Mesenchymal stem cell (in vitro differentiated cells and primary cell): ENCODE measurements at regions not wholly inside any gene's neighbourhood (a gene's known extent, or its start where the extent isn't known, plus 50 kb on each side); places are given as distances from the start of the nearest gene placed in this dataset.

Experiments
- DNase-seq: peaks from one replicate; pipeline ENCODE4 v3.0.0-alpha.2; 2013
- H2AFZ ChIP-seq: one replicate; pipeline ENCODE4 v1.6.1; 2013; ENCODE audit warnings: low read depth, mild to moderate bottlenecking, control low read depth, inconsistent platforms, low read length, moderate library complexity
- H2AK5ac ChIP-seq: 2 replicates; pipeline ENCODE4 v1.6.1; 2013; ENCODE audit warnings: low read length, moderate library complexity, mild to moderate bottlenecking, inconsistent platforms; ENCODE audit not compliant: severe bottlenecking
- H2BK120ac ChIP-seq: one replicate; pipeline ENCODE4 v1.6.1; 2013; ENCODE audit warnings: low read depth, mild to moderate bottlenecking, inconsistent platforms, low read length, moderate library complexity
- H2BK12ac ChIP-seq, 2 experiments: one replicate each; pipeline ENCODE4 v1.6.1; 2013; ENCODE audit warnings: inconsistent platforms in 2 of 2, low read length in 2 of 2, mild to moderate bottlenecking in 2 of 2, moderate library complexity in 2 of 2, control low read depth in 1 of 2
- H2BK15ac ChIP-seq: one replicate; pipeline ENCODE4 v1.6.1; 2013; ENCODE audit warnings: mild to moderate bottlenecking, low read depth, inconsistent platforms; ENCODE audit not compliant: poor library complexity, severe bottlenecking
- H2BK5ac ChIP-seq: 2 replicates; pipeline ENCODE4 v1.6.1; 2013; ENCODE audit warnings: low read depth, mild to moderate bottlenecking, low read length, control low read depth, inconsistent platforms; ENCODE audit not compliant: poor library complexity, severe bottlenecking
- H3K14ac ChIP-seq, 2 experiments: one replicate each; pipeline ENCODE4 v1.6.1; 2013; ENCODE audit warnings: inconsistent platforms in 2 of 2, low read length in 2 of 2, control low read depth in 1 of 2, mild to moderate bottlenecking in 1 of 2, moderate library complexity in 1 of 2
- H3K18ac ChIP-seq, 2 experiments: one replicate each; pipeline ENCODE4 v1.6.1; 2013; ENCODE audit warnings: inconsistent platforms in 2 of 2, low read length in 2 of 2, control low read depth in 1 of 2, low read depth in 1 of 2, mild to moderate bottlenecking in 1 of 2
- H3K23ac ChIP-seq, 2 experiments: one replicate each; pipeline ENCODE4 v1.6.1; 2013; ENCODE audit warnings: inconsistent platforms in 2 of 2, low read length in 2 of 2, mild to moderate bottlenecking in 2 of 2, moderate library complexity in 2 of 2, control low read depth in 1 of 2
- H3K27ac ChIP-seq: 2 replicates; pipeline ENCODE4 v1.5.1; 2013; ENCODE audit warnings: mild to moderate bottlenecking, moderate library complexity, low read length, control low read depth, inconsistent platforms; ENCODE audit not compliant: poor library complexity, severe bottlenecking
- H3K27me3 ChIP-seq, 2 experiments: 2 replicates each; pipeline versions ENCODE4 v1.6.1 to v1.7.0; 2013; ENCODE audit warnings: low read length in 2 of 2, mild to moderate bottlenecking in 2 of 2, moderate library complexity in 2 of 2, control low read depth in 1 of 2, inconsistent platforms in 1 of 2; ENCODE audit not compliant: control insufficient read depth in 1 of 2, insufficient read depth in 1 of 2
- H3K36me3 ChIP-seq, 2 experiments: 2 replicates each; pipeline versions ENCODE4 v1.6.1 to v1.7.0; 2013; ENCODE audit warnings: low read length in 2 of 2, control low read depth in 1 of 2, inconsistent platforms in 1 of 2, low read depth in 1 of 2, mild to moderate bottlenecking in 1 of 2; ENCODE audit not compliant: insufficient read depth in 2 of 2, control insufficient read depth in 1 of 2
- H3K4ac ChIP-seq, 2 experiments: one replicate each; pipeline ENCODE4 v1.6.1; 2013; ENCODE audit warnings: inconsistent platforms in 2 of 2, low read length in 2 of 2, mild to moderate bottlenecking in 2 of 2, moderate library complexity in 2 of 2, control low read depth in 1 of 2, low read depth in 1 of 2
- H3K4me1 ChIP-seq: 2 replicates; pipeline ENCODE4 v1.6.1; 2013; ENCODE audit warnings: low read depth, low read length, control low read depth; ENCODE audit not compliant: control insufficient read depth, insufficient read depth
- H3K4me2 ChIP-seq: 2 replicates; pipeline ENCODE4 v1.6.1; 2013; ENCODE audit warnings: low read length, mild to moderate bottlenecking, inconsistent platforms; ENCODE audit not compliant: poor library complexity, severe bottlenecking
- H3K4me3 ChIP-seq, 2 experiments: 2 replicates each; pipeline versions ENCODE4 v1.5.1 to v1.7.0; 2013; ENCODE audit warnings: low read length in 2 of 2, mild to moderate bottlenecking in 2 of 2, control low read depth in 1 of 2, low read depth in 1 of 2; ENCODE audit not compliant: insufficient read depth in 1 of 2
- H3K79me1 ChIP-seq: replicated peaks from 2 replicates; pipeline ENCODE4 v1.6.1; 2013; ENCODE audit warnings: mild to moderate bottlenecking, control low read depth, low read length, inconsistent platforms; ENCODE audit not compliant: poor library complexity, severe bottlenecking
- H3K9ac ChIP-seq: 2 replicates; pipeline ENCODE4 v1.7.0; 2013; ENCODE audit warnings: mild to moderate bottlenecking, low read length, moderate library complexity
- H3K9me3 ChIP-seq: 2 replicates; pipeline ENCODE4 v1.7.0; 2013; ENCODE audit warnings: mild to moderate bottlenecking, low read length; ENCODE audit not compliant: control insufficient read depth
- H4K8ac ChIP-seq: one replicate; pipeline ENCODE4 v1.6.1; 2013; ENCODE audit warnings: inconsistent platforms, mild to moderate bottlenecking, low read length, moderate library complexity
- H4K91ac ChIP-seq: one replicate; pipeline ENCODE4 v1.6.1; 2013; ENCODE audit warnings: mild to moderate bottlenecking, low read length, inconsistent platforms
- WGBS: methylation state at CpG from one replicate; pipeline ENCODE4 v1.1.7; 2013; ENCODE audit warnings: mixed read lengths; 5-methylcytosine and 5-hydroxymethylcytosine counted together

GRCh38 chr2:40038646-40039045 is 259.6 kb upstream of the THUMPD2 start:
- H2AK5ac ChIP-seq, result no peak overlapping the region
- H4K8ac ChIP-seq, result no peak overlapping the region
- H2BK15ac ChIP-seq, result no peak overlapping the region
- no peak overlapping the region for H3K4me3 ChIP-seq
- H3K27me3 ChIP-seq, result no peaks in the 10 kb centered on the region
- no peak overlapping the region for H3K9ac ChIP-seq
- no peak overlapping the region for H3K27ac ChIP-seq
- no peaks in the 10 kb centered on the region for H3K36me3 ChIP-seq
- H2BK5ac ChIP-seq, result no peak overlapping the region
- H3K4ac ChIP-seq, result peak overlapping the region in 1 of 2 experiments; percentile 7
- H3K9me3 ChIP-seq, result peaks cover 3% of the 10 kb centered on the region
- peak; percentile 66 for DNase-seq
- no peak overlapping the region for H2BK120ac ChIP-seq
- H2BK12ac ChIP-seq, result peak overlapping the region; percentile 6 to 70
- no peak overlapping the region for H4K91ac ChIP-seq
- peak overlapping the region in 1 of 2 experiments; percentile 89 for H3K18ac ChIP-seq
- H3K23ac ChIP-seq, result no peak overlapping the region
- WGBS, result 70% methylated on average over 3 of the region's 4 CpGs
- no peak overlapping the region for H3K14ac ChIP-seq
- no peak overlapping the region for H2AFZ ChIP-seq
- peaks cover 2% of the 10 kb centered on the region for H3K4me1 ChIP-seq
- H3K4me2 ChIP-seq, result no peak overlapping the region
- no peaks in the 10 kb centered on the region for H3K79me1 ChIP-seq

GRCh38 chr2:40037303-40037702 is 258.2 kb upstream of the THUMPD2 start:
- no peak overlapping the region for H2BK120ac ChIP-seq
- H2BK5ac ChIP-seq, result no peak overlapping the region
- no peak overlapping the region for H2BK15ac ChIP-seq
- no peaks in the 10 kb centered on the region for H3K9me3 ChIP-seq
- H3K23ac ChIP-seq, result no peak overlapping the region
- no peak overlapping the region for H4K91ac ChIP-seq
- no peak overlapping the region for H3K4me2 ChIP-seq
- no peak overlapping the region for H3K4ac ChIP-seq
- no peak overlapping the region for H2AK5ac ChIP-seq
- no peak overlapping the region for H3K9ac ChIP-seq
- no peaks in the 10 kb centered on the region for H3K27me3 ChIP-seq
- no peak for DNase-seq
- H3K79me1 ChIP-seq, result no peaks in the 10 kb centered on the region
- H4K8ac ChIP-seq, result no peak overlapping the region
- H3K36me3 ChIP-seq, result no peaks in the 10 kb centered on the region
- WGBS, result 75% methylated on average over 6 of the region's 7 CpGs
- no peak overlapping the region for H2AFZ ChIP-seq
- H3K18ac ChIP-seq, result peak overlapping the region in 1 of 2 experiments; percentile 46
- H2BK12ac ChIP-seq, result no peak overlapping the region
- H3K27ac ChIP-seq, result no peak overlapping the region
- no peak overlapping the region for H3K14ac ChIP-seq
- peak overlapping the region in 1 of 2 experiments; percentile 7 for H3K4me3 ChIP-seq
- H3K4me1 ChIP-seq, result peaks cover 3% of the 10 kb centered on the region

DNA sequence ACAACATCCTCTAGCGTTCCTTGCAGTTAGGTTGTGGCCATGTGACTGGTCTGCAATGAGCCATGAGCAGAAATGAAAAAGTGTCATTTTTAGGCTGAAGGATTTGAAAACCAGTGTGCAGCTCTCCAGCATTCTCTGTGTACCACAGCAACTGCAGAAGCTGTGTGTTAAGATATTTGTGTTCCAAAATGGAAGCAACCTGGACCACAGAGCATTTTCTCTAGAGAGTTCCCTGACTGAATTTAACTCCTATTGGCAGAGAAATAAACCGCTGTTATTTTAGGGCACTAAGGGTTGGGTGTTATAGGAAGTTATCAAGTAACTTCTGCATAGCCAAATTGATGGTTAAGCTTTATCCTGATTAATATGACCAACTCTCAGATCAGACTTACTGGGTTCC is 257.2 kb upstream of the THUMPD2 start:
- Histone ChIP-seq H2BK5ac (no peak overlapping the region), H3K4me3 (no peak overlapping the region), H4K91ac (no peak overlapping the region), H2AFZ (no peak overlapping the region), H3K27me3 (no peaks in the 10 kb centered on the region), H3K36me3 (no peaks in the 10 kb centered on the region), H3K18ac (no peak overlapping the region), H3K27ac (no peak overlapping the region), H2BK15ac (no peak overlapping the region), H3K9ac (no peak overlapping the region), H3K9me3 (no peaks in the 10 kb centered on the region), H4K8ac (no peak overlapping the region), H2BK120ac (no peak overlapping the region), H3K4me2 (no peak overlapping the region), H3K14ac (no peak overlapping the region), H3K23ac (no peak overlapping the region), H3K79me1 (no peaks in the 10 kb centered on the region), H3K4me1 (peaks cover 1% of the 10 kb centered on the region), H2BK12ac (no peak overlapping the region), H2AK5ac (no peak overlapping the region), H3K4ac (no peak overlapping the region)
- DNase-seq, result no peak
- WGBS, result 100% methylated on average over 1 of the region's 2 CpGs

GRCh38 chr2:40034801-40035200 is 255.7 kb upstream of the THUMPD2 start:
- no peak overlapping the region for H3K9ac ChIP-seq
- no peak overlapping the region for H3K14ac ChIP-seq
- no peak overlapping the region for H3K4ac ChIP-seq
- H2BK12ac ChIP-seq, result no peak overlapping the region
- H4K8ac ChIP-seq, result no peak overlapping the region
- no peaks in the 10 kb centered on the region for H3K9me3 ChIP-seq
- no peaks in the 10 kb centered on the region for H3K36me3 ChIP-seq
- no peak overlapping the region for H3K18ac ChIP-seq
- no peak overlapping the region for H2AK5ac ChIP-seq
- no peak overlapping the region for H2AFZ ChIP-seq
- no peak overlapping the region for H2BK15ac ChIP-seq
- H3K27me3 ChIP-seq, result no peaks in the 10 kb centered on the region
- no peak overlapping the region for H3K27ac ChIP-seq
- no peaks in the 10 kb centered on the region for H3K79me1 ChIP-seq
- H2BK5ac ChIP-seq, result no peak overlapping the region
- peaks cover 1% of the 10 kb centered on the region for H3K4me1 ChIP-seq
- no peak overlapping the region for H2BK120ac ChIP-seq
- DNase-seq, result no peak
- H3K4me3 ChIP-seq, result no peak overlapping the region
- H3K4me2 ChIP-seq, result no peak overlapping the region
- no peak overlapping the region for H4K91ac ChIP-seq
- H3K23ac ChIP-seq, result no peak overlapping the region
